ENCODE measurements at regions not wholly inside any gene's neighbourhood (a gene's known extent, or its start where the extent isn't known, plus 50 kb on each side); places are given as distances from the start of the nearest gene placed in this dataset.

GRCh38 chr14:71331403-71331802, 424.1 kb downstream of the PCNX1 start:
- POLR2A ChIA-PET = interaction anchor here (1.0 kb wide), 1 partner anchor 9 kb away, joined by 3 read pairs; no protein-coding TSS in a partner anchor
- intact Hi-C loops (cut with micrococcal nuclease) = no loop called here

GRCh38 chr14:71332476-71332875, 425.2 kb downstream of the PCNX1 start:
- POLR2A ChIA-PET = interaction anchor here (1.3 to 1.4 kb wide), 2 partner anchors 11 to 19 kb away, joined by 4 to 6 read pairs; no protein-coding TSS in a partner anchor
- TF ChIP-seq CTCF (IDR thresholded peaks at IDR 0.05; ENCODE audit: unreplicated experiment) = no peak
- Mint-ChIP-seq H3K36me3 (ENCODE audit: insufficient read depth, unreplicated experiment) (peaks cover 7% of the 10 kb centered on the region), H3K9me3 (ENCODE audit: unreplicated experiment) (no peaks in the 10 kb centered on the region), H3K4me1 (ENCODE audit: insufficient read depth, unreplicated experiment) (peaks cover 27% of the 10 kb centered on the region), H3K27ac (ENCODE audit: low read depth, unreplicated experiment) (no peak overlapping the region), H3K27me3 (ENCODE audit: insufficient read depth, unreplicated experiment) (no peaks in the 10 kb centered on the region), H3K4me3 (ENCODE audit: unreplicated experiment) (no peak overlapping the region)
- CTCF ChIA-PET = interaction anchor here (1.0 to 1.2 kb wide), 2 partner anchors 10 to 22 kb away, joined by 4 read pairs; no protein-coding TSS in a partner anchor
- DNase-seq (ENCODE audit: unreplicated experiment) = no peak
- BruUV-seq (replicated peaks) = no TSS peak
- intact Hi-C loops (cut with micrococcal nuclease) = no loop called here

More at GRCh38 chr14:71331403-71331802, 424.1 kb downstream of the PCNX1 start:
- Mint-ChIP-seq H3K27me3 (ENCODE audit: insufficient read depth, unreplicated experiment) (no peaks in the 10 kb centered on the region), H3K27ac (ENCODE audit: low read depth, unreplicated experiment) (no peak overlapping the region), H3K4me1 (ENCODE audit: insufficient read depth, unreplicated experiment) (peaks cover 18% of the 10 kb centered on the region), H3K4me3 (ENCODE audit: unreplicated experiment) (no peak overlapping the region), H3K36me3 (ENCODE audit: insufficient read depth, unreplicated experiment) (no peaks in the 10 kb centered on the region), H3K9me3 (ENCODE audit: unreplicated experiment) (no peaks in the 10 kb centered on the region)
- TF ChIP-seq CTCF (IDR thresholded peaks at IDR 0.05; ENCODE audit: unreplicated experiment) = no peak
- CTCF ChIA-PET = interaction anchor here (1.2 kb wide), 1 partner anchor 9 kb away, joined by 4 read pairs; no protein-coding TSS in a partner anchor
- no peak for DNase-seq (ENCODE audit: unreplicated experiment)
- no TSS peak for BruUV-seq (replicated peaks)

GRCh38 chr14:71333705-71334104, 426.4 kb downstream of the PCNX1 start:
- no peak for DNase-seq (ENCODE audit: unreplicated experiment)
- H3K27me3 Mint-ChIP-seq (ENCODE audit: insufficient read depth, unreplicated experiment) = no peaks in the 10 kb centered on the region
- H3K36me3 Mint-ChIP-seq (ENCODE audit: insufficient read depth, unreplicated experiment) = peaks cover 8% of the 10 kb centered on the region
- peaks cover 17% of the 10 kb centered on the region for H3K4me1 Mint-ChIP-seq (ENCODE audit: insufficient read depth, unreplicated experiment)
- ChIA-PET POLR2A (interaction anchor here (1.0 to 1.7 kb wide), 4 partner anchors 9 to 70 kb away, joined by 3 to 5 read pairs (median 4); no protein-coding TSS in a partner anchor), CTCF (no interaction called here)
- no peak for TF ChIP-seq CTCF (IDR thresholded peaks at IDR 0.05; ENCODE audit: unreplicated experiment)
- intact Hi-C loops (cut with micrococcal nuclease) = no loop called here
- no TSS peak for BruUV-seq (replicated peaks)
- H3K27ac Mint-ChIP-seq (ENCODE audit: low read depth, unreplicated experiment) = no peak overlapping the region
- H3K4me3 Mint-ChIP-seq (ENCODE audit: unreplicated experiment) = no peak overlapping the region
- H3K9me3 Mint-ChIP-seq (ENCODE audit: unreplicated experiment) = no peaks in the 10 kb centered on the region

- intact Hi-C loops (cut with micrococcal nuclease) = no loop called here
- Mint-ChIP-seq H3K36me3 (ENCODE audit: insufficient read depth, unreplicated experiment) (peaks cover 9% of the 10 kb centered on the region), H3K9me3 (ENCODE audit: unreplicated experiment) (no peaks in the 10 kb centered on the region), H3K4me3 (ENCODE audit: unreplicated experiment) (no peak overlapping the region), H3K4me1 (ENCODE audit: insufficient read depth, unreplicated experiment) (peaks cover 14% of the 10 kb centered on the region), H3K27ac (ENCODE audit: low read depth, unreplicated experiment) (peak overlapping the region; percentile 53), H3K27me3 (ENCODE audit: insufficient read depth, unreplicated experiment) (no peaks in the 10 kb centered on the region)
- no peak for TF ChIP-seq CTCF (IDR thresholded peaks at IDR 0.05; ENCODE audit: unreplicated experiment)
- DNase-seq (ENCODE audit: unreplicated experiment) = peak; percentile 20
- CTCF ChIA-PET = no interaction called here
- POLR2A ChIA-PET = interaction anchor here (0.6 to 1.6 kb wide), 8 partner anchors 9 to 500 kb away, joined by 3 to 5 read pairs (median 3); no protein-coding TSS in a partner anchor
- no TSS peak for BruUV-seq (replicated peaks)
Observed at GRCh38 chr14:71336489-71337192, 429.4 kb downstream of the PCNX1 start.

All from MCF 10A (cell line).